Sigmoid colon (tissue), 3 donors: ENCODE measurements at regions not wholly inside any gene's neighbourhood (a gene's known extent, or its start where the extent isn't known, plus 50 kb on each side); places are given as distances from the start of the nearest gene placed in this dataset.

Experiments used
- POLR2A ChIP-seq, 2 donors: fragments of 450-650 bp; IDR thresholded peaks; one replicate each; pipeline ENCODE4 v1.6.1; 2016; ENCODE audit warnings: antibody characterized with exemption in 2 of 2, mild to moderate bottlenecking in 2 of 2, moderate library complexity in 2 of 2
- TF ChIP-seq, protein P1 (sequence below), 4 experiments: fragments of 450-650 bp in 3 of 4; fragments of 200-600 bp in 1 of 4; IDR thresholded peaks; one replicate each; pipeline ENCODE4 v1.5.1; 2016 to 2019; ENCODE audit warnings: antibody characterized with exemption in 4 of 4, mild to moderate bottlenecking in 3 of 4, moderate library complexity in 2 of 4

DNA sequence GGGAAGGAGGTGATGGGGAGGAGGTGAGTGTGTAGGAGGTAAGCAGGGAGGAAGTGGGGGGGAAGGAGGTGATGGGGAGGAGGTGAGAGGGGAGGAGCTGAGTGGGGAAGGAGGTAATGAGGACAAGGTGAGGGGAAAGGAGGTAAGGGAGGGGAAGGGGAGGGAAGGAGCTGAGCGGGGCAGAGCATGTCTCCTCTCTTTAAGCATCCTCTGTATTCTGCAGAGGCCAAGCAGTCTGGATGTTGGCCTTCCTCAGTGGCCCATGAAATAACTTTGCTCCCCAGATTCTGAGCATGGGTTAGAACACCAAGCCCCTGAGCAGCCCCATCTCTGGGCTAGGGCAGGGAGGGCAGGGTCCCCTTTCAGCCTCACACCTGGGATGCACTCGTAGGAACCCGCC, 84.6 kb downstream of the EDN3 start:
- no peak for TF ChIP-seq POLR2A (IDR thresholded peaks at IDR 0.05)
- TF ChIP-seq, protein P1, sequence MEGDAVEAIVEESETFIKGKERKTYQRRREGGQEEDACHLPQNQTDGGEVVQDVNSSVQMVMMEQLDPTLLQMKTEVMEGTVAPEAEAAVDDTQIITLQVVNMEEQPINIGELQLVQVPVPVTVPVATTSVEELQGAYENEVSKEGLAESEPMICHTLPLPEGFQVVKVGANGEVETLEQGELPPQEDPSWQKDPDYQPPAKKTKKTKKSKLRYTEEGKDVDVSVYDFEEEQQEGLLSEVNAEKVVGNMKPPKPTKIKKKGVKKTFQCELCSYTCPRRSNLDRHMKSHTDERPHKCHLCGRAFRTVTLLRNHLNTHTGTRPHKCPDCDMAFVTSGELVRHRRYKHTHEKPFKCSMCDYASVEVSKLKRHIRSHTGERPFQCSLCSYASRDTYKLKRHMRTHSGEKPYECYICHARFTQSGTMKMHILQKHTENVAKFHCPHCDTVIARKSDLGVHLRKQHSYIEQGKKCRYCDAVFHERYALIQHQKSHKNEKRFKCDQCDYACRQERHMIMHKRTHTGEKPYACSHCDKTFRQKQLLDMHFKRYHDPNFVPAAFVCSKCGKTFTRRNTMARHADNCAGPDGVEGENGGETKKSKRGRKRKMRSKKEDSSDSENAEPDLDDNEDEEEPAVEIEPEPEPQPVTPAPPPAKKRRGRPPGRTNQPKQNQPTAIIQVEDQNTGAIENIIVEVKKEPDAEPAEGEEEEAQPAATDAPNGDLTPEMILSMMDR (IDR thresholded peaks at IDR 0.05), result no peak
